Fibroblast of lung (primary cell): ENCODE measurements at regions not wholly inside any gene's neighbourhood (a gene's known extent, or its start where the extent isn't known, plus 50 kb on each side); places are given as distances from the start of the nearest gene placed in this dataset.

Experiments used
- DNase-seq, 2 donors: peaks; one replicate each; pipeline versions ENCODE4 v3.0.0 to v3.0.0-alpha.2; 2010; ENCODE audit warnings: low read depth in 2 of 2
- H2AFZ ChIP-seq: 2 replicates; pipeline ENCODE4 v1.5.1; 2012; ENCODE audit warnings: low read length, control low read depth, inconsistent platforms
- H3K27ac ChIP-seq: 2 replicates; pipeline ENCODE4 v1.5.1; 2011; ENCODE audit warnings: low read length, control low read depth; ENCODE audit not compliant: insufficient read depth
- H3K27me3 ChIP-seq: 2 replicates; pipeline ENCODE4 v1.5.1; 2011; ENCODE audit warnings: mild to moderate bottlenecking, low read length; ENCODE audit not compliant: control insufficient read depth, insufficient read depth
- H3K36me3 ChIP-seq: 2 replicates; pipeline ENCODE4 v1.5.1; 2011; ENCODE audit warnings: low read length; ENCODE audit not compliant: control insufficient read depth, insufficient read depth
- H3K4me1 ChIP-seq: 2 replicates; pipeline ENCODE4 v1.5.1; 2011; ENCODE audit warnings: low read length; ENCODE audit not compliant: control insufficient read depth, insufficient read depth; ENCODE audit errors: extremely low read depth
- H3K4me2 ChIP-seq: 2 replicates; pipeline ENCODE4 v1.5.1; 2011; ENCODE audit warnings: low read length, control low read depth; ENCODE audit not compliant: insufficient read depth; ENCODE audit errors: extremely low read depth
- H3K4me3 ChIP-seq, 4 experiments: fragments of 200-600 bp in 1 of 4; sonication (generic) in 1 of 4; replicated peaks in 1 of 4; 2 replicates each; pipeline ENCODE4 v1.5.1; 2011 to 2016; ENCODE audit warnings: low read length in 4 of 4, low read depth in 3 of 4, mild to moderate bottlenecking in 3 of 4, control low read depth in 2 of 4, inconsistent platforms in 1 of 4, mixed read lengths in 1 of 4; ENCODE audit not compliant: insufficient read depth in 1 of 4; ENCODE audit errors: control extremely low read depth in 1 of 4
- H3K79me2 ChIP-seq: 2 replicates; pipeline ENCODE4 v1.5.1; 2012; ENCODE audit warnings: mild to moderate bottlenecking, low read length, inconsistent platforms; ENCODE audit not compliant: control insufficient read depth, insufficient read depth
- H3K9ac ChIP-seq: 2 replicates; pipeline ENCODE4 v1.5.1; 2011; ENCODE audit warnings: mild to moderate bottlenecking, low read length, control low read depth; ENCODE audit not compliant: insufficient read depth
- H3K9me3 ChIP-seq: 2 replicates; pipeline ENCODE4 v1.5.1; 2012; ENCODE audit warnings: low read depth, low read length; ENCODE audit not compliant: control insufficient read depth, insufficient read depth
- H4K20me1 ChIP-seq: 2 replicates; pipeline ENCODE4 v1.5.1; 2011; ENCODE audit warnings: low read length; ENCODE audit not compliant: control insufficient read depth, insufficient read depth; ENCODE audit errors: extremely low read depth
- EZH2 ChIP-seq: IDR thresholded peaks from 2 replicates; pipeline ENCODE4 v1.5.1; 2012; ENCODE audit warnings: low read length, control low read depth, mild to moderate bottlenecking; ENCODE audit errors: missing control alignments
- TF ChIP-seq, protein P1 (sequence below), 2 donors: IDR thresholded peaks in 1 of 2; conservative IDR thresholded peaks in 1 of 2; 1 replicate in 1 of 2; 2 replicates in 1 of 2; pipeline ENCODE4 v1.5.1; 2011 to 2012; ENCODE audit warnings: low read length in 2 of 2, control low read depth in 1 of 2, inconsistent platforms in 1 of 2, low read depth in 1 of 2, mild to moderate bottlenecking in 1 of 2

DNA sequence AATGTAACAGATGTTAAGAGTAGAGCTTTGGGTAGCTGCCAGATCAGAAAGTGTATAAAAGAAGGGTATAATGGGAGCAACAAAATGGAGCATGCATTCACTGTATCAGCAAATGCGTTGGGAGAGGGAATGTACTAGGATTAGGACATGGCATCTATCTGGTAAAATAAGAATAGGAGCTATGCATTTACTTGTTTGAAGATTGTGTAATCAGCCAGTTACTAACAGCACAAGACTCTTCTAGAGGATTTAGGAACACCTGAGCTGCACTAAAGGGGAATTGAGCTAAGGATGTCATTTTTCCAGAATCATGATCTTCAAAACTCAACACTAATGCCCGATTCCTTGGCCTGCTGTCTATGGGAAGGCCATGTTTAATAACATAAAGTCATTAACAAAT lies 394.2 kb upstream of the TNP1 start:
- no peak for TF ChIP-seq EZH2
- TF ChIP-seq, protein P1, sequence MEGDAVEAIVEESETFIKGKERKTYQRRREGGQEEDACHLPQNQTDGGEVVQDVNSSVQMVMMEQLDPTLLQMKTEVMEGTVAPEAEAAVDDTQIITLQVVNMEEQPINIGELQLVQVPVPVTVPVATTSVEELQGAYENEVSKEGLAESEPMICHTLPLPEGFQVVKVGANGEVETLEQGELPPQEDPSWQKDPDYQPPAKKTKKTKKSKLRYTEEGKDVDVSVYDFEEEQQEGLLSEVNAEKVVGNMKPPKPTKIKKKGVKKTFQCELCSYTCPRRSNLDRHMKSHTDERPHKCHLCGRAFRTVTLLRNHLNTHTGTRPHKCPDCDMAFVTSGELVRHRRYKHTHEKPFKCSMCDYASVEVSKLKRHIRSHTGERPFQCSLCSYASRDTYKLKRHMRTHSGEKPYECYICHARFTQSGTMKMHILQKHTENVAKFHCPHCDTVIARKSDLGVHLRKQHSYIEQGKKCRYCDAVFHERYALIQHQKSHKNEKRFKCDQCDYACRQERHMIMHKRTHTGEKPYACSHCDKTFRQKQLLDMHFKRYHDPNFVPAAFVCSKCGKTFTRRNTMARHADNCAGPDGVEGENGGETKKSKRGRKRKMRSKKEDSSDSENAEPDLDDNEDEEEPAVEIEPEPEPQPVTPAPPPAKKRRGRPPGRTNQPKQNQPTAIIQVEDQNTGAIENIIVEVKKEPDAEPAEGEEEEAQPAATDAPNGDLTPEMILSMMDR (conservative IDR thresholded peaks at IDR 0.05 in 1 of 2, IDR thresholded peaks at IDR 0.05 in 1 of 2; ENCODE audit: low read depth in 1 of 2, low read length in 2 of 2): no peak
- no peaks in the 10 kb centered on the region for H3K36me3 ChIP-seq
- no peak overlapping the region for H3K4me2 ChIP-seq
- H4K20me1 ChIP-seq: no peaks in the 10 kb centered on the region
- no peaks in the 10 kb centered on the region for H3K79me2 ChIP-seq
- H3K27me3 ChIP-seq: no peaks in the 10 kb centered on the region
- no peak overlapping the region for H3K4me3 ChIP-seq
- H3K27ac ChIP-seq: no peak overlapping the region
- H3K4me1 ChIP-seq: peaks cover 7% of the 10 kb centered on the region
- H3K9ac ChIP-seq: no peak overlapping the region
- no peak overlapping the region for H2AFZ ChIP-seq
- no peaks in the 10 kb centered on the region for H3K9me3 ChIP-seq
- no peak for DNase-seq

DNA sequence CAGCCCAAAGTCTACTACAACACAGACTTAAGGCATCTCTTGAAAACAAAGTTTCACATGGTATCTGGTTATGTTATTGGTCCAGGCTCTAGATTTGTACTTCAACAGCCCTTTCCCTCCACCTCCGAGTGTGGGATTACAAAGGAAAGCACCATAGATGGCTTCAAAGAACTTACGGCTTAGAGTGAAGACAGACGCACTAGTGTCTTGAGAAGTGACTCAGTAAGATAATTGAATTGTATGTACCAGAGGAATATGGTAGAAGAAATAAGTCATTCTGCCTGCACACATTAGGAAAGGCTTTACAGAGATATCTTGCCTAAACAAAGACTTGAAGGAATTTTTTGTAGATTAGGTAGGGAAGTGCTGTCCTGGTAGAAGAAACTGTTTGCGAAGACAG lies 392.3 kb upstream of the TNP1 start:
- H3K36me3 ChIP-seq: no peaks in the 10 kb centered on the region
- H3K4me2 ChIP-seq: no peak overlapping the region
- no peak overlapping the region for H2AFZ ChIP-seq
- H3K4me3 ChIP-seq: no peak overlapping the region
- DNase-seq: no peak
- H3K27ac ChIP-seq: no peak overlapping the region
- no peaks in the 10 kb centered on the region for H3K9me3 ChIP-seq
- no peaks in the 10 kb centered on the region for H4K20me1 ChIP-seq
- peaks cover 13% of the 10 kb centered on the region for H3K4me1 ChIP-seq
- TF ChIP-seq, protein P1 (conservative IDR thresholded peaks at IDR 0.05 in 1 of 2, IDR thresholded peaks at IDR 0.05 in 1 of 2; ENCODE audit: low read depth in 1 of 2, low read length in 2 of 2): no peak
- TF ChIP-seq EZH2: no peak
- no peak overlapping the region for H3K9ac ChIP-seq
- no peaks in the 10 kb centered on the region for H3K27me3 ChIP-seq
- no peaks in the 10 kb centered on the region for H3K79me2 ChIP-seq

DNA sequence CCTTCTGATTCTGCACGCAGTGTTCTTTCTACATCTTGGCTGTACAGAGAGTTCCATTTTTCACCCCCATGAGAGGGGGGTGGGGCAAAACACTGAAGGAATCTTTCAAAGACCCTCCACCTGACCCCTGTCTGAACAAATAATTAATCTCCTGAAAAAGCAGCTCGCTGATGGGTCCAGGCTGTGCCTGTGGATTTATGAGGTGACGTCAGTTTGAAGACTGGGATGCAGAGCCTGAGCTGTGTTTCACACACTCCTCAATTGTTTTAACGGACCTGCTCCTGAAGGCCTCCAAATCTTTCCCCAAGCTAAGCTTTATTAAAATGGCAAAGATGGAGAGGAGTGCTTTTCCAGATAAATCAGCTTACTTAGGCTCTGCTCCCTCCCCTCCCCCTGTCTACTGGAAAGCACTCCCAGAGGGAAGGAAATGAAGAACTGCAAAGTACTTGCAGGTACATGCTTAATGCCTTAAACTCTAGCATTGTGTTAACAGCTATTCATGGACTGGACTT lies 390.2 kb upstream of the TNP1 start:
- Histone ChIP-seq H4K20me1 (no peaks in the 10 kb centered on the region), H3K27me3 (no peaks in the 10 kb centered on the region), H3K36me3 (no peaks in the 10 kb centered on the region), H3K79me2 (no peaks in the 10 kb centered on the region), H3K4me3 (no peak overlapping the region), H3K4me1 (peaks cover 13% of the 10 kb centered on the region), H3K27ac (no peak overlapping the region), H3K9me3 (no peaks in the 10 kb centered on the region), H2AFZ (no peak overlapping the region), H3K9ac (no peak overlapping the region), H3K4me2 (no peak overlapping the region)
- peak in 1 of 2 donors; percentile 93 for DNase-seq
- TF ChIP-seq EZH2: no peak
- TF ChIP-seq, protein P1 (conservative IDR thresholded peaks at IDR 0.05 in 1 of 2, IDR thresholded peaks at IDR 0.05 in 1 of 2; ENCODE audit: low read depth in 1 of 2, low read length in 2 of 2): no peak
